ENCODE measurements at regions not wholly inside any gene's neighbourhood (a gene's known extent, or its start where the extent isn't known, plus 50 kb on each side); places are given as distances from the start of the nearest gene placed in this dataset.

GRCh38 chr17:71237903-71238538 lies 882.8 kb upstream of the SOX9 start:
- TF ChIP-seq EZH2 (IDR thresholded peaks at IDR 0.05; ENCODE audit: low read length) = no peak
- TF ChIP-seq CTCF (optimal IDR thresholded peaks at IDR 0.05 in 1 of 3, IDR thresholded peaks at IDR 0.05 in 1 of 3, conservative IDR thresholded peaks at IDR 0.05 in 1 of 3; ENCODE audit: extremely low read depth in 1 of 3, insufficient read depth in 2 of 3, low read length in 3 of 3) = peak in 2 of 3 experiments; percentile 33 to 50

Measured in keratinocyte (primary cell).